HL-60 (cell line): ENCODE measurements at regions not wholly inside any gene's neighbourhood (a gene's known extent, or its start where the extent isn't known, plus 50 kb on each side); places are given as distances from the start of the nearest gene placed in this dataset.

ENCODE experiments used
- DNase-seq, 2 experiments: peaks; one replicate each; pipeline ENCODE4 v3.0.0-alpha.2; 2010 to 2020; ENCODE audit warnings: low read depth in 1 of 2, low spot score in 1 of 2
- H3K27ac ChIP-seq: fragments of 250-450 bp; sonication (Bioruptor Pico); replicated peaks from 2 replicates; pipeline ENCODE4 v1.5.1; 2020; ENCODE audit warnings: mild to moderate bottlenecking, moderate library complexity
- H3K27me3 ChIP-seq: fragments of 250-450 bp; sonication (Bioruptor Pico); 2 replicates; pipeline ENCODE4 v1.5.1; 2021; ENCODE audit warnings: mild to moderate bottlenecking, moderate library complexity; ENCODE audit not compliant: insufficient read depth, poor library complexity, severe bottlenecking
- H3K4me3 ChIP-seq: replicated peaks from 2 replicates; pipeline ENCODE4 v1.5.1; 2011; ENCODE audit warnings: mild to moderate bottlenecking, control low read depth, low read length; ENCODE audit not compliant: insufficient read depth
- CTCF ChIP-seq: IDR thresholded peaks from one replicate; pipeline ENCODE4 v1.5.1; 2011; ENCODE audit warnings: low read length, control low read depth, inconsistent platforms; ENCODE audit not compliant: insufficient read depth
- GABPA ChIP-seq: IDR thresholded peaks from 2 replicates; pipeline ENCODE4 v1.6.1; 2012; ENCODE audit warnings: low read depth
- POLR2AphosphoS5 ChIP-seq: IDR thresholded peaks from 2 replicates; pipeline ENCODE4 v1.6.1; 2012; ENCODE audit warnings: low read depth
- REST ChIP-seq: IDR thresholded peaks from 2 replicates; pipeline ENCODE4 v1.6.1; 2012; ENCODE audit warnings: low read depth; ENCODE audit not compliant: insufficient replicate concordance
- SPI1 ChIP-seq: IDR thresholded peaks from 2 replicates; pipeline ENCODE4 v1.6.1; 2012; ENCODE audit warnings: low read depth, mild to moderate bottlenecking, borderline replicate concordance

GRCh38 chr1:178646821-178647220, 78.2 kb upstream of the RALGPS2 start:
- no peaks in the 10 kb centered on the region for H3K27me3 ChIP-seq
- no peak overlapping the region for H3K27ac ChIP-seq
- no peak for DNase-seq
- no peak for TF ChIP-seq SPI1
- TF ChIP-seq CTCF: no peak
- TF ChIP-seq POLR2AphosphoS5: no peak
- TF ChIP-seq REST: no peak
- no peak for TF ChIP-seq GABPA
- H3K4me3 ChIP-seq: no peak overlapping the region

- Histone ChIP-seq H3K27me3 (no peaks in the 10 kb centered on the region), H3K27ac (no peak overlapping the region), H3K4me3 (no peak overlapping the region)
- DNase-seq: no peak
- TF ChIP-seq REST: no peak
- no peak for TF ChIP-seq POLR2AphosphoS5
- TF ChIP-seq CTCF: no peak
These were observed 76.9 kb upstream of the RALGPS2 start for GRCh38 chr1:178648151-178648550.

GRCh38 chr1:178649582-178650350, 75.3 kb upstream of the RALGPS2 start:
- TF ChIP-seq CTCF (no peak), REST (no peak)
- no peaks in the 10 kb centered on the region for H3K27me3 ChIP-seq
- no peak overlapping the region for H3K4me3 ChIP-seq
- no peak for DNase-seq
- no peak overlapping the region for H3K27ac ChIP-seq
